ENCODE measurements at regions not wholly inside any gene's neighbourhood (a gene's known extent, or its start where the extent isn't known, plus 50 kb on each side); places are given as distances from the start of the nearest gene placed in this dataset.

DNA sequence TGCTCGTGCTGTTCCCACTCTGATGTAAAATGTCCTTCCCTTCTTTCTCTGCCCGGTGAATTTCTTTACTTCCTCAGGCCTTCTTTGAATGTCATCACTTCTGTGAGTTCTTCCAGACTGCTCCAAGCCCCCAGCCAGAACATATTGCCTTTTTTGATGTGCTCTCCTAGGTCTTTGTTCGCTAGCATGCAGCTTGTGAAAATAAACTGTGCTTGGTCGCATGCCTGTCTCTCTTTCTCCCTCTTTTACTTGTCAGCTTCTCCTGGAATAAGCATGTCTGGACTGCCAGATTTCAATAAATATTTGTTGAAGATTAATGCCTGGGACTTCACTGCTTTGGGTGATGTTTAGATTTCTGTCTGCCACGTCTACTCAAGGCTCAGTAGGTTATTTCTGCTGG is 82.7 kb upstream of the ARHGAP28 start:
- Histone ChIP-seq H2BK12ac (ENCODE audit: low read depth, low read length) (no peak overlapping the region), H4K8ac (ENCODE audit: extremely low read depth, insufficient read depth, low read length) (no peak overlapping the region), H3K79me2 (ENCODE audit: control insufficient read depth in 1 of 2, insufficient read depth in 2 of 2, low read length in 2 of 2) (no peaks in the 10 kb centered on the region), H3K27me3 (replicated peaks in 1 of 4; ENCODE audit: control insufficient read depth in 3 of 4, extremely low read depth in 1 of 4, insufficient read depth in 3 of 4, low read length in 3 of 4) (no peaks in the 10 kb centered on the region), H3K9ac (replicated peaks in 1 of 4; ENCODE audit: extremely low read depth in 1 of 4, low read depth in 3 of 4, low read length in 3 of 4) (no peak overlapping the region), H3K14ac (ENCODE audit: insufficient read length) (no peak overlapping the region), H2AK5ac (ENCODE audit: low read depth, low read length) (no peak overlapping the region), H4K91ac (replicated peaks; ENCODE audit: insufficient read length, low read length) (no peak overlapping the region), H3K23me2 (ENCODE audit: low read depth, low read length) (no peaks in the 10 kb centered on the region), H2BK20ac (ENCODE audit: low read length) (0 out of 2 replicates have a peak overlapping the region, but pooled peaks have one; percentile 38), H3K4me2 (ENCODE audit: insufficient read depth in 1 of 2, low read depth in 2 of 2, low read length in 2 of 2) (no peak overlapping the region), H3K79me1 (ENCODE audit: low read depth, low read length) (no peaks in the 10 kb centered on the region), H2BK15ac (ENCODE audit: low read length) (no peak overlapping the region), H3K18ac (ENCODE audit: extremely low read depth, low read length) (no peak overlapping the region), H4K20me1 (replicated peaks in 1 of 2; ENCODE audit: control insufficient read depth in 1 of 2, insufficient read depth in 2 of 2, low read length in 2 of 2) (no peaks in the 10 kb centered on the region), H3K23ac (ENCODE audit: insufficient read length) (no peak overlapping the region), H3K4me1 (replicated peaks in 1 of 4; ENCODE audit: control insufficient read depth in 3 of 4, insufficient read depth in 4 of 4, low read length in 3 of 4) (peaks cover 0 to 11% (median 1%) of the 10 kb centered on the region in 4 experiments; a peak in 2 of 7 replicates), H4K5ac (ENCODE audit: insufficient read length, low read depth, low read length) (no peak overlapping the region), H3K56ac (replicated peaks; ENCODE audit: insufficient read length, low read depth, low read length) (no peak overlapping the region), H2BK5ac (ENCODE audit: low read depth, low read length) (no peak overlapping the region), H3K4ac (replicated peaks; ENCODE audit: insufficient read length, low read depth, low read length) (no peak overlapping the region), H3K27ac (ENCODE audit: low read depth, low read length) (no peak overlapping the region), H3K9me3 (ENCODE audit: insufficient read depth in 2 of 2, low read depth in 1 of 2, low read length in 1 of 2) (0 out of 4 replicates have a peak, but pooled peaks cover 0 to 3% of the 10 kb centered on the region in 2 experiments), H2BK120ac (replicated peaks; ENCODE audit: low read depth, low read length) (no peak overlapping the region), H3K36me3 (ENCODE audit: control insufficient read depth in 2 of 4, insufficient read depth in 4 of 4, low read length in 3 of 4) (no peaks in the 10 kb centered on the region), H3K4me3 (ENCODE audit: extremely low read depth in 1 of 4, insufficient read depth in 2 of 4, low read depth in 3 of 4, low read length in 4 of 4) (no peak overlapping the region), H2AFZ (ENCODE audit: low read length) (no peak overlapping the region)
- POLR2A ChIA-PET (ENCODE audit: partially characterized antibody) = no interaction called here
- 77% methylated on average over 5 of the region's 5 CpGs; no CpG with 5 or more reads in 1 of the 2 experiments for WGBS, 2 experiments (ENCODE audit: extremely low coverage in 1 of 2, insufficient coverage in 1 of 2, insufficient read length in 1 of 2, insufficient replicate concordance in 2 of 2, low coverage in 1 of 2, low lambda C conversion rate in 2 of 2, missing lambda C conversion rate in 1 of 2)
- DNase-seq (ENCODE audit: low read depth in 1 of 2, low spot score in 2 of 2) (no peak), FAIRE-seq (peak; percentile 24)
- CTCF ChIA-PET (ENCODE audit: partially characterized antibody) = no interaction called here
- TF ChIP-seq KDM1A (IDR thresholded peaks at IDR 0.05; ENCODE audit: borderline replicate concordance, low read length) (no peak), PHF8 (conservative IDR thresholded peaks at IDR 0.05; ENCODE audit: low read depth, low read length) (no peak), BCL11A (IDR thresholded peaks at IDR 0.05; ENCODE audit: low read depth in 2 of 2, low read length in 2 of 2) (no peak), TCF12 (IDR thresholded peaks at IDR 0.05; ENCODE audit: low read depth, low read length) (no peak), FOSL1 (IDR thresholded peaks at IDR 0.05; ENCODE audit: insufficient read depth, low read depth, low read length) (no peak), JUND (IDR thresholded peaks at IDR 0.05; ENCODE audit: low read length) (no peak)
